Spinal cord (tissue), 9 donors: ENCODE measurements at regions not wholly inside any gene's neighbourhood (a gene's known extent, or its start where the extent isn't known, plus 50 kb on each side); places are given as distances from the start of the nearest gene placed in this dataset.

Source experiments
- DNase-seq, 6 donors: peaks; one replicate each; pipeline versions ENCODE4 v3.0.0 to v3.0.0-alpha.2; 2013 to 2015; ENCODE audit warnings: low spot score in 6 of 6, low read depth in 4 of 6
- H3K27ac ChIP-seq: one replicate; pipeline ENCODE4 v1.5.1; 2013; ENCODE audit warnings: low read depth, low read length, control low read depth
- H3K27me3 ChIP-seq: one replicate; pipeline ENCODE4 v1.6.1; 2013; ENCODE audit warnings: low read length; ENCODE audit not compliant: control insufficient read depth, insufficient read depth
- H3K36me3 ChIP-seq: one replicate; pipeline ENCODE4 v1.6.1; 2013; ENCODE audit warnings: low read length; ENCODE audit not compliant: control insufficient read depth, insufficient read depth
- H3K4me1 ChIP-seq: one replicate; pipeline ENCODE4 v1.6.1; 2013; ENCODE audit warnings: low read length; ENCODE audit not compliant: control insufficient read depth, insufficient read depth
- H3K4me3 ChIP-seq: one replicate; pipeline ENCODE4 v1.5.1; 2013; ENCODE audit warnings: low read depth, low read length, control low read depth
- H3K9me3 ChIP-seq: one replicate; pipeline ENCODE4 v1.6.1; 2013; ENCODE audit warnings: low read length; ENCODE audit not compliant: control insufficient read depth, insufficient read depth
- WGBS: methylation state at CpG from one replicate; pipeline ENCODE4 v1.1.5; 2013; ENCODE audit warnings: missing lambda C conversion rate; ENCODE audit not compliant: insufficient coverage; 5-methylcytosine and 5-hydroxymethylcytosine counted together
- donor health status: healthy.

DNA sequence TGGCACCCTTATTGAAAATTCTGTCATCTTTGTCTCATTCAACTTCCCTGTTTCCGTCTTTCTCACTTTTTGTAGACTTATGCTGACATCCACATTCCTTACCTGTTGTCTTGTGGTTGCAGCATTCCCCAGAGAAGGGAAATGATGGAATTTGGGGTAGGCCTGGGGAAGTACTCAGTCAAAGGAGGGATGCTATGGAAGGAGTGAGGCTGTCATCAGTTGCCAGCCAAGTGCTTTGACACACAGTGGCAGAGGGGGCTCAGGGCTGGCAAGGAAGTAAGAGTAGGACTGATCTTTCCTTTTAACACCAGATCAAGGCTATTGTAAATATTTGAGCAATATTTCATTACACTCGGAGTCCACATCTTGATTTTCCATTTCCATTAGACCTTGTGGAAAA, 64.4 kb downstream of the RPLP1 start:
- Histone ChIP-seq H3K4me1 (peaks cover 3% of the 10 kb centered on the region), H3K36me3 (no peaks in the 10 kb centered on the region), H3K27me3 (no peaks in the 10 kb centered on the region), H3K27ac (no peak overlapping the region), H3K9me3 (no peaks in the 10 kb centered on the region), H3K4me3 (no peak overlapping the region)
- DNase-seq, result no peak
- WGBS, result no CpG with 5 or more reads among the region's 2 CpGs

GRCh38 chr15:69518806-69519205, 66.2 kb downstream of the RPLP1 start:
- Histone ChIP-seq H3K4me3 (no peak overlapping the region), H3K27me3 (no peaks in the 10 kb centered on the region), H3K9me3 (no peaks in the 10 kb centered on the region), H3K36me3 (no peaks in the 10 kb centered on the region), H3K4me1 (peaks cover 8% of the 10 kb centered on the region), H3K27ac (no peak overlapping the region)
- no CpG with 5 or more reads among the region's 2 CpGs for WGBS
- no peak for DNase-seq

DNA sequence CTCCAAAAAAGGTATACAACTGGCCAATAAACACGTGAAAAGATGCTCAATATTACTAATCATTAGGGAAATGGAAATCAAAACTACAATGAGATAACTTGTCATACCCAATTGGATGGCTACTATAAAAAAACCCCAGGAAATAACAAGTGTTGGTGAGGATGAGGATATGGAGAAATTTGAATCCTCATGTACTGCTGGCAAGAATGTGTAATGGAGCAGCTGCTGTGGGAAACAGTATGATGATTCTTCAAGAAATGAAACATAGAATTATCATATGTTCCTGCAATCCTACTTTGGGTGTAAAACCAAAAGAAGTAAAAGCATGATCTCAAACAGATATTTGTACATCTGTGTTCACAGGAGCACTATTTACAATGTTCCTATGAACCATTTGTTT, 67.4 kb downstream of the RPLP1 start:
- no peaks in the 10 kb centered on the region for H3K9me3 ChIP-seq
- H3K27me3 ChIP-seq, result no peaks in the 10 kb centered on the region
- WGBS, result no CpG with 5 or more reads among the region's 1 CpG
- no peak overlapping the region for H3K4me3 ChIP-seq
- H3K27ac ChIP-seq, result no peak overlapping the region
- no peaks in the 10 kb centered on the region for H3K36me3 ChIP-seq
- DNase-seq, result no peak
- peaks cover 21% of the 10 kb centered on the region for H3K4me1 ChIP-seq

- H3K9me3 ChIP-seq, result no peaks in the 10 kb centered on the region
- H3K27ac ChIP-seq, result no peak overlapping the region
- no peak for DNase-seq
- no peak overlapping the region for H3K4me3 ChIP-seq
- WGBS, result 100% methylated on average over 1 of the region's 2 CpGs
- no peaks in the 10 kb centered on the region for H3K36me3 ChIP-seq
- peaks cover 40% of the 10 kb centered on the region for H3K4me1 ChIP-seq
- H3K27me3 ChIP-seq, result no peaks in the 10 kb centered on the region
These were observed 69.7 kb downstream of the RPLP1 start for GRCh38 chr15:69522361-69522760.

GRCh38 chr15:69523010-69524001, 70.7 kb downstream of the RPLP1 start:
- Histone ChIP-seq H3K4me3 (no peak overlapping the region), H3K9me3 (no peaks in the 10 kb centered on the region), H3K4me1 (peaks cover 47% of the 10 kb centered on the region), H3K36me3 (no peaks in the 10 kb centered on the region), H3K27me3 (no peaks in the 10 kb centered on the region), H3K27ac (peak overlapping the region; percentile 83)
- peak in 5 of 6 donors; percentile 72 to 95 (median 77) for DNase-seq
- 83% methylated on average over 1 of the region's 5 CpGs for WGBS

DNA sequence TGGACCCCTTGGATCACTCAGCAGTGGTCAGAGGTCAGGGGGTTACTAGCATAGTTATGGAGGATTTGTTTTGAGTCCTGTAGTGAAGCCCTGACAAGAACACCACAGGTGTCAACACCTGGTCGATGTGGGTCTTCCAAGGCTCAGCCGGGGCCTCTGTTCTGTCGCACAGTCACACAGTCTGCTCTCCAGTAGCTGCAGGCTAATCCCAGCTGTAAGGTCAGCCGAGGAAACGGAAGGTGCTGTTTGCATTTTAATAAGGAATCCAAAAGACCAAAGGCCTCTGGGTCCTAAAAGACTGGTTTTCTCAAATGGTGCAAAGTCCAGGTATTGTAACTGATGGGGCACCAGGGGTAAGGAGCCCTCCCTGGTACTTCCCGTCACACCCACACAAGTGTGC, 71.7 kb downstream of the RPLP1 start:
- Histone ChIP-seq H3K27me3 (no peaks in the 10 kb centered on the region), H3K27ac (peak overlapping the region; percentile 83), H3K4me3 (no peak overlapping the region), H3K36me3 (no peaks in the 10 kb centered on the region), H3K9me3 (no peaks in the 10 kb centered on the region), H3K4me1 (peaks cover 55% of the 10 kb centered on the region)
- 22% methylated on average over 5 of the region's 6 CpGs for WGBS
- peak in 2 of 6 donors; percentile 22 to 50 for DNase-seq

DNA sequence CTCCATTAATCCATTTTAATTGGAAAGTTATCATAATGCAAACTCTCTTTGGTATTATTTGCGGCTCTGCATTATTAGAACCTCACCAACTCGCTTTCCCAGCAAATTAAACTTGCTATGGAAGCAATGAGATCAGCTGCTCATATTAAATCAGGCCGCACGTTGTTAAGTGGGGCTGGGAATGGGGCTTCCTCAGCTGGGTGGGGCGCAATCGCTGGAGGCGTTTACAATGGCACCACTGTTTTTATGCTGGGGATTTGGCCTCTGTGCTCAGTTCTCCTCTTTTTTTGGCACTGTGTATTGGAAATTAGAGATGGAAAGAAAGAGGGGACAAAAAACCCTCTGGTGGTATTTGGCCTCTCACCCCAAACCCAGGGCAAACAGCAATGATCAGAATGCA, 72.2 kb downstream of the RPLP1 start:
- Histone ChIP-seq H3K27ac (peak overlapping the region; percentile 83), H3K9me3 (no peaks in the 10 kb centered on the region), H3K4me1 (peaks cover 58% of the 10 kb centered on the region), H3K4me3 (no peak overlapping the region), H3K36me3 (no peaks in the 10 kb centered on the region), H3K27me3 (no peaks in the 10 kb centered on the region)
- DNase-seq, result peak in 3 of 6 donors; percentile 40 to 91 (median 80)
- 14% methylated on average over 5 of the region's 7 CpGs for WGBS

- Histone ChIP-seq H3K4me1 (peaks cover 66% of the 10 kb centered on the region), H3K36me3 (no peaks in the 10 kb centered on the region), H3K27ac (peak overlapping the region; percentile 83), H3K27me3 (no peaks in the 10 kb centered on the region), H3K4me3 (no peak overlapping the region), H3K9me3 (no peaks in the 10 kb centered on the region)
- no CpG with 5 or more reads among the region's 6 CpGs for WGBS
- no peak for DNase-seq
These were observed 72.9 kb downstream of the RPLP1 start for GRCh38 chr15:69525543-69525942.

- peak overlapping the region; percentile 83 for H3K27ac ChIP-seq
These were observed 73.8 kb downstream of the RPLP1 start for GRCh38 chr15:69526081-69527061.

More at GRCh38 chr15:69526081-69527061, 73.8 kb downstream of the RPLP1 start:
- Histone ChIP-seq H3K36me3 (no peaks in the 10 kb centered on the region), H3K4me1 (peaks cover 74% of the 10 kb centered on the region), H3K9me3 (no peaks in the 10 kb centered on the region), H3K27me3 (no peaks in the 10 kb centered on the region), H3K4me3 (no peak overlapping the region)
- DNase-seq, result peak in 1 of 6 donors; percentile 50
- 43% methylated on average over 14 of the region's 17 CpGs for WGBS
